Keratinocyte (primary cell): ENCODE measurements at regions not wholly inside any gene's neighbourhood (a gene's known extent, or its start where the extent isn't known, plus 50 kb on each side); places are given as distances from the start of the nearest gene placed in this dataset.

Experiments used
- DNase-seq: peaks from one replicate; pipeline ENCODE4 v3.0.0-alpha.2; 2011; ENCODE audit warnings: low read depth, missing footprints, low spot score
- FAIRE-seq: peaks from 2 replicates; lab custom pipeline; 2011; peaks lifted over from hg19 to GRCh38; lab: Jason Lieb, UNC
- H2AFZ ChIP-seq: 2 replicates; pipeline ENCODE4 v1.6.0; 2012; ENCODE audit warnings: low read length, control low read depth, inconsistent platforms; ENCODE audit not compliant: control insufficient read depth
- H3K27ac ChIP-seq: 2 replicates; pipeline ENCODE4 v1.5.1; 2011; ENCODE audit warnings: low read length; ENCODE audit not compliant: control insufficient read depth, insufficient read depth
- H3K27me3 ChIP-seq: 3 replicates; pipeline ENCODE4 v1.6.0; 2011; ENCODE audit warnings: low read length; ENCODE audit not compliant: control insufficient read depth, insufficient read depth; ENCODE audit errors: extremely low read depth
- H3K36me3 ChIP-seq, 2 experiments: 2 replicates in 1 of 2; 3 replicates in 1 of 2; pipeline ENCODE4 v1.5.1; 2011; ENCODE audit warnings: low read length in 2 of 2, mild to moderate bottlenecking in 1 of 2; ENCODE audit not compliant: control insufficient read depth in 2 of 2, insufficient read depth in 2 of 2; ENCODE audit errors: extremely low read depth in 1 of 2
- H3K4me1 ChIP-seq: 3 replicates; pipeline ENCODE4 v1.5.1; 2011; ENCODE audit warnings: low read length; ENCODE audit not compliant: control insufficient read depth, insufficient read depth; ENCODE audit errors: extremely low read depth
- H3K4me2 ChIP-seq: 3 replicates; pipeline ENCODE4 v1.6.0; 2011; ENCODE audit warnings: low read depth, low read length; ENCODE audit not compliant: control insufficient read depth, insufficient read depth; ENCODE audit errors: extremely low read depth
- H3K4me3 ChIP-seq, 3 experiments: fragments of 200-600 bp in 1 of 3; sonication (generic) in 1 of 3; 2 replicates in 2 of 3; 3 replicates in 1 of 3; pipeline ENCODE4 v1.5.1; 2011 to 2016; ENCODE audit warnings: low read length in 3 of 3, mild to moderate bottlenecking in 3 of 3, control low read depth in 2 of 3, inconsistent platforms in 1 of 3, low read depth in 1 of 3, mixed read lengths in 1 of 3, mixed run types in 1 of 3, moderate library complexity in 1 of 3; ENCODE audit not compliant: control insufficient read depth in 2 of 3, insufficient read depth in 2 of 3; ENCODE audit errors: extremely low read depth in 1 of 3
- H3K79me2 ChIP-seq: 2 replicates; pipeline ENCODE4 v1.6.0; 2012; ENCODE audit warnings: low read length; ENCODE audit not compliant: control insufficient read depth, insufficient read depth
- H3K9ac ChIP-seq: 3 replicates; pipeline ENCODE4 v1.6.0; 2011; ENCODE audit warnings: low read length; ENCODE audit not compliant: control insufficient read depth, insufficient read depth; ENCODE audit errors: extremely low read depth
- H3K9me1 ChIP-seq: 3 replicates; pipeline ENCODE4 v1.6.0; 2011; ENCODE audit warnings: low read length; ENCODE audit not compliant: control insufficient read depth, insufficient read depth; ENCODE audit errors: extremely low read depth
- H3K9me3 ChIP-seq: 2 replicates; pipeline ENCODE4 v1.5.1; 2012; ENCODE audit warnings: low read depth, low read length; ENCODE audit not compliant: control insufficient read depth
- H4K20me1 ChIP-seq: 3 replicates; pipeline ENCODE4 v1.6.0; 2011; ENCODE audit warnings: low read length; ENCODE audit not compliant: control insufficient read depth, insufficient read depth; ENCODE audit errors: extremely low read depth
- EZH2 ChIP-seq: IDR thresholded peaks from one replicate; pipeline ENCODE4 v1.6.1; 2012; ENCODE audit warnings: inconsistent platforms, mild to moderate bottlenecking, low read length, moderate library complexity
- dilution Hi-C: fragments of 300-500 bp; cut with MboI; formaldehyde crosslinking; loops from one replicate; pipeline ENCODE4 v1.7.0; 2020; ENCODE audit warnings: low sequenced_read_pairs; ENCODE audit not compliant: extremely low pct_ligation_motif_present
- TF ChIP-seq, protein P1 (sequence below), 3 experiments: IDR thresholded peaks in 1 of 3; conservative IDR thresholded peaks in 1 of 3; optimal IDR thresholded peaks in 1 of 3; 2 replicates in 2 of 3; 3 replicates in 1 of 3; pipeline versions ENCODE3 to v1.5.1; 2011; ENCODE audit warnings: low read length in 3 of 3, mild to moderate bottlenecking in 3 of 3, moderate library complexity in 2 of 3, control low read depth in 1 of 3, inconsistent platforms in 1 of 3; ENCODE audit not compliant: insufficient read depth in 2 of 3; ENCODE audit errors: extremely low read depth in 1 of 3

DNA sequence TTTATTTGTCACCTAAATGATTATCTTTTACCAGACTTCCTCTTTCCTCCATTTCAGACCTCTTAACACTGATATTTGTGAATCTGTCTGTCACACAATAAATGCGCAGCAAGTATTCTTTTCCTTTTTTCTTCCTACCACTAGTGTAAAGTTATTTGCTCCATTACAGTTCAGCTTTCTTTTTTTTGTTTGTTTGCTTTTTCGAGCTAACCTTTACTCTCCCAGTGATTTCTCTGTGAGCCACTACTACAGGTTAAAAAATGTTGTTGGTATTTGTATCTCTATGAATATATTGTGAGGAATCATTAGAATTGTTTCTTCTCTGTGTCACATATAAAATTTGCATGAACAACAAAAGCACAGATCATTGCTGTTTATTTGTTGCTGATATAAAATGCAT is 854.0 kb upstream of the GCFC2 start:
- no peak overlapping the region for H3K4me2 ChIP-seq
- H3K9me1 ChIP-seq = no peaks in the 10 kb centered on the region
- no peaks in the 10 kb centered on the region for H3K36me3 ChIP-seq
- H3K4me3 ChIP-seq = no peak overlapping the region
- H2AFZ ChIP-seq = no peak overlapping the region
- FAIRE-seq = no peak
- DNase-seq = no peak
- H4K20me1 ChIP-seq = no peaks in the 10 kb centered on the region
- no peaks in the 10 kb centered on the region for H3K27me3 ChIP-seq
- TF ChIP-seq, protein P1, sequence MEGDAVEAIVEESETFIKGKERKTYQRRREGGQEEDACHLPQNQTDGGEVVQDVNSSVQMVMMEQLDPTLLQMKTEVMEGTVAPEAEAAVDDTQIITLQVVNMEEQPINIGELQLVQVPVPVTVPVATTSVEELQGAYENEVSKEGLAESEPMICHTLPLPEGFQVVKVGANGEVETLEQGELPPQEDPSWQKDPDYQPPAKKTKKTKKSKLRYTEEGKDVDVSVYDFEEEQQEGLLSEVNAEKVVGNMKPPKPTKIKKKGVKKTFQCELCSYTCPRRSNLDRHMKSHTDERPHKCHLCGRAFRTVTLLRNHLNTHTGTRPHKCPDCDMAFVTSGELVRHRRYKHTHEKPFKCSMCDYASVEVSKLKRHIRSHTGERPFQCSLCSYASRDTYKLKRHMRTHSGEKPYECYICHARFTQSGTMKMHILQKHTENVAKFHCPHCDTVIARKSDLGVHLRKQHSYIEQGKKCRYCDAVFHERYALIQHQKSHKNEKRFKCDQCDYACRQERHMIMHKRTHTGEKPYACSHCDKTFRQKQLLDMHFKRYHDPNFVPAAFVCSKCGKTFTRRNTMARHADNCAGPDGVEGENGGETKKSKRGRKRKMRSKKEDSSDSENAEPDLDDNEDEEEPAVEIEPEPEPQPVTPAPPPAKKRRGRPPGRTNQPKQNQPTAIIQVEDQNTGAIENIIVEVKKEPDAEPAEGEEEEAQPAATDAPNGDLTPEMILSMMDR (optimal IDR thresholded peaks at IDR 0.05 in 1 of 3, IDR thresholded peaks at IDR 0.05 in 1 of 3, conservative IDR thresholded peaks at IDR 0.05 in 1 of 3; ENCODE audit: extremely low read depth in 1 of 3, insufficient read depth in 2 of 3, low read length in 3 of 3) = no peak
- H3K9ac ChIP-seq = no peak overlapping the region
- H3K4me1 ChIP-seq = no peaks in the 10 kb centered on the region
- no peak overlapping the region for H3K27ac ChIP-seq
- H3K9me3 ChIP-seq = peaks cover 4% of the 10 kb centered on the region
- no peaks in the 10 kb centered on the region for H3K79me2 ChIP-seq
- dilution Hi-C loops = no loop called here

DNA sequence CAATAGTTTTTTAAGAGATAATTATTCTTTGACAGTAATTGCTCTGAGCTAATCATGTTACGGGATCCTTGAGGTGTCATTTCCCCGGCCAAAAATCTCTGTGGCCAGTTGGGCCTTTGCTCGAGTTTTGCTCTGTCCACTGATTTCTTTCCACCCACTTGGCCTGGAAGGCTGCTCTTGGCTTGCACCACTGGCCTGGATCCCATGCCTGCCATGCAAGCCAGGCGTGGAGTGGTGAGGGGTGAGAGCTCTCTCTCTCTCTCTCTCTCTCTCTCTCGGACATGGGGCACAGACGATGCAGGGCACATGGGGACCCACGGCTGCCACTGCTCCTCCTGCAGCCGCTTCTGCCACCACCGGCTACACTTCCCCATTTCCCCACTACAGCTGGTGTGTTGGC is 853.0 kb upstream of the GCFC2 start:
- Histone ChIP-seq H3K27ac (no peak overlapping the region), H3K9me1 (no peaks in the 10 kb centered on the region), H3K27me3 (no peaks in the 10 kb centered on the region), H3K4me3 (no peak overlapping the region), H2AFZ (no peak overlapping the region), H4K20me1 (no peaks in the 10 kb centered on the region), H3K4me1 (no peaks in the 10 kb centered on the region), H3K4me2 (no peak overlapping the region), H3K79me2 (no peaks in the 10 kb centered on the region), H3K9me3 (peaks cover 4% of the 10 kb centered on the region), H3K36me3 (no peaks in the 10 kb centered on the region), H3K9ac (no peak overlapping the region)
- dilution Hi-C loops = no loop called here
- DNase-seq (no peak), FAIRE-seq (no peak)
- no peak for TF ChIP-seq EZH2

DNA sequence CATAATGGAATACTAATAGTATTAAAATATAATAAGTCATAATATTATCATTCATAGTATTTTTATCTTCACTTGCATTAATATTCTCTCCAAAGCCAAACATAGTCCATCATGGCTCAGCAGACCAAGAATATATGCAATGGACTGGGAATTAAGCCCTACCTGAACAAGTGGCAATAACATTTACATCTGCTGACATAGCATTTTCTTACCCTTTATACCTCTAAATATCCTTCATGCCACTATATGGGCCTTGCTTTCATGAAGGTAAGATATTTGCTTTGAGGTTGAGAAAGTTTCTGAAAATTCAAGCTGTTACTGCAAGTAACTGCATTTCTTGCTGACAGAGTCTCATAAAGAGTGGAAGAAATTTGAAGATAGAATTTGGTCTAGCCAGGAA is 847.4 kb upstream of the GCFC2 start:
- no peak overlapping the region for H3K4me2 ChIP-seq
- no peak overlapping the region for H3K9ac ChIP-seq
- H3K27me3 ChIP-seq = no peaks in the 10 kb centered on the region
- dilution Hi-C loops = no loop called here
- no peak overlapping the region for H2AFZ ChIP-seq
- no peak for TF ChIP-seq EZH2
- TF ChIP-seq, protein P1 (optimal IDR thresholded peaks at IDR 0.05 in 1 of 3, IDR thresholded peaks at IDR 0.05 in 1 of 3, conservative IDR thresholded peaks at IDR 0.05 in 1 of 3; ENCODE audit: extremely low read depth in 1 of 3, insufficient read depth in 2 of 3, low read length in 3 of 3) = no peak
- no peak for FAIRE-seq
- H4K20me1 ChIP-seq = no peaks in the 10 kb centered on the region
- H3K4me1 ChIP-seq = no peaks in the 10 kb centered on the region
- no peaks in the 10 kb centered on the region for H3K9me1 ChIP-seq
- H3K4me3 ChIP-seq = no peak overlapping the region
- H3K36me3 ChIP-seq = no peaks in the 10 kb centered on the region
- H3K9me3 ChIP-seq = no peaks in the 10 kb centered on the region
- no peak for DNase-seq
- H3K79me2 ChIP-seq = no peaks in the 10 kb centered on the region
- H3K27ac ChIP-seq = no peak overlapping the region
